ENCODE measurements at regions not wholly inside any gene's neighbourhood (a gene's known extent, or its start where the extent isn't known, plus 50 kb on each side); places are given as distances from the start of the nearest gene placed in this dataset.

- no peak for TF ChIP-seq CTCF (IDR thresholded peaks at IDR 0.05; ENCODE audit: borderline replicate concordance)
- intact Hi-C loops (cut with micrococcal nuclease): no loop called here
- no peaks in the 10 kb centered on the region for H3K9me3 ChIP-seq (replicated peaks)
- H3K4me1 ChIP-seq: no peaks in the 10 kb centered on the region
- H3K4me3 ChIP-seq: no peak overlapping the region
- no peaks in the 10 kb centered on the region for H3K27me3 ChIP-seq (ENCODE audit: low read depth)
- no peaks in the 10 kb centered on the region for H3K36me3 ChIP-seq
- no peak for DNase-seq
- no peak overlapping the region for H3K27ac ChIP-seq (replicated peaks)
These were observed 965.9 kb downstream of the FSTL5 start for GRCh38 chr4:161197912-161198311.

DNA sequence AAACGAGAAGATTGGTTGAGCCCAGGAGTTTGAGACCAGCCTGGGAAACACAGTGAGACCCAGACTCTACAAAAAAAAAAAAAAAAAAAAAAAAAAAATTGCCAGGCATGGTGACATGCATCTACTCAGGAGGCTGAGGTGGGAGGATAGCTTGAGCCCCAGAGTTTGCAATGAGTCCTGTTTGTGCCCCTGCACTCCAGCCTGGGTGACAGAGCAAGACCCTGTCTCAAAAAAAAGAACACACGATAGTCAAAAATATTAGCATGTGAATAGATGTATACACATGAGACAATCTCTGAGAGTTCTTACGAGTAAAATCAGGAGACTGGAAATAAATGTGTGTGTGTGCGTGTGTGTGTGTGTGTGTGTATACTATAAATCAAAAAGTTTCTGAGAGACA is 966.3 kb downstream of the FSTL5 start:
- no peak overlapping the region for H3K27ac ChIP-seq (replicated peaks)
- H3K4me3 ChIP-seq: no peak overlapping the region
- H3K9me3 ChIP-seq (replicated peaks): no peaks in the 10 kb centered on the region
- no peaks in the 10 kb centered on the region for H3K27me3 ChIP-seq (ENCODE audit: low read depth)
- no peaks in the 10 kb centered on the region for H3K4me1 ChIP-seq
- intact Hi-C loops (cut with micrococcal nuclease): no loop called here
- no peak for DNase-seq
- no peak for TF ChIP-seq CTCF (IDR thresholded peaks at IDR 0.05; ENCODE audit: borderline replicate concordance)
- H3K36me3 ChIP-seq: no peaks in the 10 kb centered on the region

GRCh38 chr4:161189286-161190134 is 974.3 kb downstream of the FSTL5 start:
- H3K27ac ChIP-seq (replicated peaks): no peak overlapping the region
- no peaks in the 10 kb centered on the region for H3K36me3 ChIP-seq
- no peaks in the 10 kb centered on the region for H3K9me3 ChIP-seq (replicated peaks)
- H3K27me3 ChIP-seq (ENCODE audit: low read depth): no peaks in the 10 kb centered on the region
- no peaks in the 10 kb centered on the region for H3K4me1 ChIP-seq
- intact Hi-C loops (cut with micrococcal nuclease): no loop called here
- H3K4me3 ChIP-seq: no peak overlapping the region
- no peak for TF ChIP-seq CTCF (IDR thresholded peaks at IDR 0.05; ENCODE audit: borderline replicate concordance)
- DNase-seq: no peak

GRCh38 chr4:161188578-161188977 is 975.2 kb downstream of the FSTL5 start:
- no peak overlapping the region for H3K27ac ChIP-seq (replicated peaks)
- no peaks in the 10 kb centered on the region for H3K9me3 ChIP-seq (replicated peaks)
- no peaks in the 10 kb centered on the region for H3K4me1 ChIP-seq
- H3K4me3 ChIP-seq: no peak overlapping the region
- no peak for TF ChIP-seq CTCF (IDR thresholded peaks at IDR 0.05; ENCODE audit: borderline replicate concordance)
- no peak for DNase-seq
- intact Hi-C loops (cut with micrococcal nuclease): no loop called here
- H3K36me3 ChIP-seq: no peaks in the 10 kb centered on the region
- H3K27me3 ChIP-seq (ENCODE audit: low read depth): no peaks in the 10 kb centered on the region

DNA sequence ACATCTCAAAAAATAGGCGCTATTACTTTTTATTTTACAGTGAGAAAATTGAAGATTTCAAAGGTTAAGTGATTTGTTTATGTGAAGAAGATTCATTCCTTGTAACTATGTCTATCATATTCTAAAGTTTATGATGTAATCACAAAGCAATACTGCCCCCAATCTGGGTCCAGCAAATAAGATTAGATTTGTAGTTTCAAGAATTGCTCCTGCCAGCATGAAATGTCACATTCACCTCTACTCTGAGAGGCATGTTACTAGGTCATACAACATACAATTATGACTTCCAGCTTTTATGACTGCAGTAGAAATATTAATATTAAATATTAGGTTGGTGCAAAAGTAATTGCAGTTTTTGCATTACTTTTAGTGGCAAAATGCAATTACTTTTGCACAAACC is 976.2 kb downstream of the FSTL5 start:
- no peaks in the 10 kb centered on the region for H3K27me3 ChIP-seq (ENCODE audit: low read depth)
- no peaks in the 10 kb centered on the region for H3K9me3 ChIP-seq (replicated peaks)
- no peak overlapping the region for H3K27ac ChIP-seq (replicated peaks)
- no peak for TF ChIP-seq CTCF (IDR thresholded peaks at IDR 0.05; ENCODE audit: borderline replicate concordance)
- H3K4me1 ChIP-seq: no peaks in the 10 kb centered on the region
- DNase-seq: no peak
- no peaks in the 10 kb centered on the region for H3K36me3 ChIP-seq
- intact Hi-C loops (cut with micrococcal nuclease): no loop called here
- H3K4me3 ChIP-seq: no peak overlapping the region

All from left ventricle myocardium inferior (tissue), 1 donor.